NCI-H128 (cell line): ENCODE measurements at regions not wholly inside any gene's neighbourhood (a gene's known extent, or its start where the extent isn't known, plus 50 kb on each side); places are given as distances from the start of the nearest gene placed in this dataset.
"Not testable (repeated sequence)": the region's sequence is repeated elsewhere in the genome, so short reads cannot be mapped to it uniquely, and the experiment has no call there.

Experiments
- DNase-seq: peaks from one replicate; lab custom pipeline; 2025; ENCODE audit not compliant: unreplicated experiment; lab: John Stamatoyannopoulos, UW

GRCh38 chr19:27890696-27891095 lies 1322.3 kb downstream of the UQCRFS1 start:
- DNase-seq, result no peak

- no peak for DNase-seq
These were observed 1322.7 kb downstream of the UQCRFS1 start for GRCh38 chr19:27890206-27890605.

- no peak for DNase-seq
These were observed 1323.8 kb downstream of the UQCRFS1 start for GRCh38 chr19:27889156-27889555.

GRCh38 chr19:27887946-27888345 lies 1325.0 kb downstream of the UQCRFS1 start:
- no peak for DNase-seq

- no peak for DNase-seq
These were observed 1327.6 kb downstream of the UQCRFS1 start for GRCh38 chr19:27885359-27885758.

- no peak for DNase-seq
These were observed 1328.6 kb downstream of the UQCRFS1 start for GRCh38 chr19:27884376-27884775.

- DNase-seq, result no peak
These were observed 1331.7 kb downstream of the UQCRFS1 start for GRCh38 chr19:27881213-27881612.

- no peak for DNase-seq
These were observed 1335.9 kb downstream of the UQCRFS1 start for GRCh38 chr19:27876976-27877512.

- DNase-seq, result no peak
These were observed 1336.5 kb downstream of the UQCRFS1 start for GRCh38 chr19:27876489-27876888.

- DNase-seq, result no peak
These were observed 1340.6 kb downstream of the UQCRFS1 start for GRCh38 chr19:27872370-27872769.

GRCh38 chr19:27870293-27870692 lies 1342.7 kb downstream of the UQCRFS1 start:
- DNase-seq, result no peak

GRCh38 chr19:27868007-27868406 lies 1344.9 kb downstream of the UQCRFS1 start:
- no peak for DNase-seq

GRCh38 chr19:27865927-27866777 lies 1346.8 kb downstream of the UQCRFS1 start:
- DNase-seq, result no peak

- DNase-seq, result no peak
These were observed 1351.5 kb downstream of the UQCRFS1 start for GRCh38 chr19:27861411-27861975.

GRCh38 chr19:27860309-27860934 lies 1352.5 kb downstream of the UQCRFS1 start:
- no peak for DNase-seq

GRCh38 chr19:27859689-27860088 lies 1353.3 kb downstream of the UQCRFS1 start:
- DNase-seq, result no peak

GRCh38 chr19:27858981-27859581 lies 1353.9 kb downstream of the UQCRFS1 start:
- DNase-seq, result no peak

- not testable (repeated sequence) for DNase-seq
These were observed 1360.0 kb downstream of the UQCRFS1 start for GRCh38 chr19:27852931-27853330.

- DNase-seq, result no peak
These were observed 1361.3 kb downstream of the UQCRFS1 start for GRCh38 chr19:27851543-27852060.

- no peak for DNase-seq
These were observed 1361.9 kb downstream of the UQCRFS1 start for GRCh38 chr19:27851002-27851481.

GRCh38 chr19:27846944-27847343 lies 1366.0 kb downstream of the UQCRFS1 start:
- DNase-seq, result no peak
